Rectal smooth muscle tissue (tissue), 1 donor: ENCODE measurements at regions not wholly inside any gene's neighbourhood (a gene's known extent, or its start where the extent isn't known, plus 50 kb on each side); places are given as distances from the start of the nearest gene placed in this dataset.

ENCODE experiments used
- H3K27ac ChIP-seq: one replicate; pipeline ENCODE4 v1.7.0; 2013; ENCODE audit warnings: low read depth, low read length, inconsistent platforms
- H3K27me3 ChIP-seq: one replicate; pipeline ENCODE4 v1.7.0; 2013; ENCODE audit warnings: low read length; ENCODE audit not compliant: control insufficient read depth, insufficient read depth
- H3K36me3 ChIP-seq: one replicate; pipeline ENCODE4 v1.7.0; 2013; ENCODE audit warnings: low read length; ENCODE audit not compliant: control insufficient read depth, insufficient read depth
- H3K4me1 ChIP-seq: one replicate; pipeline ENCODE4 v1.7.0; 2013; ENCODE audit warnings: low read length; ENCODE audit not compliant: control insufficient read depth, insufficient read depth
- H3K4me3 ChIP-seq: one replicate; pipeline ENCODE4 v1.7.0; 2013; ENCODE audit warnings: low read length
- H3K9ac ChIP-seq: one replicate; pipeline ENCODE4 v1.7.0; 2013; ENCODE audit warnings: low read length

DNA sequence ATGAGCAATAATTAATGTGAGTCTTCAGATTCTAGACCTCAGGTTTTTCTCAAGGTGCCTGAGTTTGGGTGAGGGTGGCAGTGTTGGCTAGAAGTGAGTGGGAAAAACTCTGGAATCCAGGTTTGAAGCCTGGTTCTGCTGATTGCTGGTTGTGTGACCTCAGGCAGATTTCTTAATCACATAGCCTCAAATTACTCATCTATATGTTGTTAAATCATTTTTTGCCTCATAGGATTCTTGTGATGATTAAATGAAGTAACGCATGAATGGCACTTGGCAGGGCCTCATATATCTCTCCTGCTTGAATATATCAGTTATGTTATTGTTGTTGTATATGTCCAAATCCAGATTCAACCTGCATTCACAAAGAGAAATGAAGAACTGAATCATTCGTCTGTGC is 60.5 kb downstream of the NR2F2 start:
- no peak overlapping the region for H3K9ac ChIP-seq

GRCh38 chr15:96392380-96393208 is 62.1 kb downstream of the NR2F2 start:
- H3K36me3 ChIP-seq: no peaks in the 10 kb centered on the region
- no peak overlapping the region for H3K9ac ChIP-seq
- no peak overlapping the region for H3K4me3 ChIP-seq
- H3K4me1 ChIP-seq: no peaks in the 10 kb centered on the region
- H3K27ac ChIP-seq: no peak overlapping the region
- no peaks in the 10 kb centered on the region for H3K27me3 ChIP-seq

More for the DNA sequence above, 60.5 kb downstream of the NR2F2 start:
- Histone ChIP-seq H3K4me1 (no peaks in the 10 kb centered on the region), H3K36me3 (no peaks in the 10 kb centered on the region), H3K27me3 (no peaks in the 10 kb centered on the region), H3K27ac (no peak overlapping the region), H3K4me3 (no peak overlapping the region)

- H3K27ac ChIP-seq: no peak overlapping the region
- no peak overlapping the region for H3K4me3 ChIP-seq
- no peaks in the 10 kb centered on the region for H3K36me3 ChIP-seq
- H3K9ac ChIP-seq: no peak overlapping the region
- no peaks in the 10 kb centered on the region for H3K27me3 ChIP-seq
- no peaks in the 10 kb centered on the region for H3K4me1 ChIP-seq
Observed at GRCh38 chr15:96393209-96393513, 62.7 kb downstream of the NR2F2 start.

- Histone ChIP-seq H3K4me1 (no peaks in the 10 kb centered on the region), H3K27me3 (peaks cover 2% of the 10 kb centered on the region), H3K27ac (no peak overlapping the region), H3K9ac (no peak overlapping the region), H3K4me3 (no peak overlapping the region), H3K36me3 (no peaks in the 10 kb centered on the region)
Observed at GRCh38 chr15:96395687-96396086, 65.2 kb downstream of the NR2F2 start.

DNA sequence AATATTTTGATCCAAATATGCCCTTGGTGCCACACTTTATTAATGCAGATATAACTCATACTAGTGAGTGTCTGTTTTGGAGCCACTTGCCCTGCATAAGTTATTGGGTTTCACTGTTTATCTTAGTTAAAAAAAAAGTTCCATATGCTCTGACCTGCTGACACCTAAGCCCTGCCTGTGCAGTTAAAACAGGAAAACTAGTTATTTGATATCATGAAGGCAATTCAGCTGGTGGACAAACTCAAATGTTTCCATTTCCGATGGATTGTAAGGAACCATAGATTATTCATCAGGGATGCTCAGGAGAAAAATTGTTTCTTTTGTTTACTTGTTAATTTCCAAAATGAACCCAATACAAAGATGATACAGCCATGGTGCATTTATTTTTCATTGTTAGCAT is 68.3 kb downstream of the NR2F2 start:
- no peak overlapping the region for H3K9ac ChIP-seq
- no peak overlapping the region for H3K27ac ChIP-seq
- no peaks in the 10 kb centered on the region for H3K4me1 ChIP-seq
- H3K36me3 ChIP-seq: no peaks in the 10 kb centered on the region
- no peak overlapping the region for H3K4me3 ChIP-seq
- H3K27me3 ChIP-seq: peaks cover 2% of the 10 kb centered on the region

DNA sequence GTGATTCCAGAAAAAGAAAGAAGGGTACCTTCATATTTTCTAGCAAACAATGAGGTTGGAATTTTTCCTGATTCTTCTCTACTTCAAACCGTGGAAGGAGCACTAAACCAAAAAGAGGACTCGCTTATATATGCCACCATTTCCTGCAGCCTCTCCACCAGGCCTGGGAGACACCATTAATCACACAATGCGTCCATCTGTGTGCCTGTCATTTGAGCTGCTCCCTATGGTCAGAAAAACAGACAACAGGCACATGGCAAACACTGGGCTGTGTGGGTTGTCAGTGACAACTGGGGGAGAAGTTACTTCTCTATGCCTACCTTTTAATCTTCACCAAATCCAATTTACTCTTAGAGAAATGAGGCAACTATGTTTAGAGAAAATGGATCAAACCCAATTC is 71.9 kb downstream of the NR2F2 start:
- Histone ChIP-seq H3K27ac (no peak overlapping the region), H3K4me1 (no peaks in the 10 kb centered on the region), H3K4me3 (no peak overlapping the region), H3K9ac (no peak overlapping the region), H3K36me3 (no peaks in the 10 kb centered on the region), H3K27me3 (peaks cover 2% of the 10 kb centered on the region)

- peaks cover 7% of the 10 kb centered on the region for H3K27me3 ChIP-seq
- no peaks in the 10 kb centered on the region for H3K4me1 ChIP-seq
Observed at GRCh38 chr15:96403071-96403470, 72.6 kb downstream of the NR2F2 start.

GRCh38 chr15:96403932-96404331 is 73.4 kb downstream of the NR2F2 start:
- no peak overlapping the region for H3K27ac ChIP-seq
- H3K27me3 ChIP-seq: peaks cover 13% of the 10 kb centered on the region
- no peaks in the 10 kb centered on the region for H3K36me3 ChIP-seq
- H3K4me3 ChIP-seq: no peak overlapping the region
- no peak overlapping the region for H3K9ac ChIP-seq
- H3K4me1 ChIP-seq: no peaks in the 10 kb centered on the region

More at GRCh38 chr15:96403071-96403470, 72.6 kb downstream of the NR2F2 start:
- H3K9ac ChIP-seq: no peak overlapping the region
- no peaks in the 10 kb centered on the region for H3K36me3 ChIP-seq
- no peak overlapping the region for H3K4me3 ChIP-seq
- no peak overlapping the region for H3K27ac ChIP-seq

GRCh38 chr15:96404560-96404959 is 74.1 kb downstream of the NR2F2 start:
- no peak overlapping the region for H3K4me3 ChIP-seq
- H3K27ac ChIP-seq: no peak overlapping the region
- H3K36me3 ChIP-seq: no peaks in the 10 kb centered on the region
- H3K4me1 ChIP-seq: no peaks in the 10 kb centered on the region
- peaks cover 19% of the 10 kb centered on the region for H3K27me3 ChIP-seq
- no peak overlapping the region for H3K9ac ChIP-seq

- Histone ChIP-seq H3K9ac (no peak overlapping the region), H3K4me3 (no peak overlapping the region), H3K4me1 (no peaks in the 10 kb centered on the region), H3K36me3 (no peaks in the 10 kb centered on the region), H3K27ac (no peak overlapping the region), H3K27me3 (peaks cover 28% of the 10 kb centered on the region)
Observed at GRCh38 chr15:96406291-96406690, 75.8 kb downstream of the NR2F2 start.

- no peak overlapping the region for H3K27ac ChIP-seq
- H3K4me1 ChIP-seq: no peaks in the 10 kb centered on the region
- peaks cover 28% of the 10 kb centered on the region for H3K27me3 ChIP-seq
- no peak overlapping the region for H3K9ac ChIP-seq
- H3K4me3 ChIP-seq: no peak overlapping the region
- H3K36me3 ChIP-seq: no peaks in the 10 kb centered on the region
Observed at GRCh38 chr15:96406701-96407100, 76.2 kb downstream of the NR2F2 start.

DNA sequence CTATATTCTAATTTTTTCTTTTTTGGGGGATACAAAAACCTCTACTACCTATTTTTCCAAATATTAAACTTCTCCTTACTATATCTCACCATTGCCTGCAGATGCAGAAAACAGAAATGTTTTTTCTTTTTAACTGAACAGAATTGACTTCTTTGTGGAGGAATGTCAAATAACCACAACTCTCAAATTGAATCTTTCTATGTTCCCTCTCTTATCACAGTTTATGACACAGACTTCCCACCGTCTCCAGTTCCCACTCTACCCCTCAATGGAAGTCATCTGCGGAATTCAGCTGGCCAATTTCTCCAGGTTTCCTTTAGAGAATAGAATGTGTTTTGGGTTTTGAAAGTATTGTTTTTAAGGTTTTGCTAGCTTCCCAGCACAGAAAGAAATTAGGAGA is 77.0 kb downstream of the NR2F2 start:
- H3K36me3 ChIP-seq: no peaks in the 10 kb centered on the region
- no peak overlapping the region for H3K4me3 ChIP-seq
- no peaks in the 10 kb centered on the region for H3K4me1 ChIP-seq
- H3K27ac ChIP-seq: no peak overlapping the region
- H3K27me3 ChIP-seq: peaks cover 28% of the 10 kb centered on the region
- no peak overlapping the region for H3K9ac ChIP-seq

GRCh38 chr15:96408591-96409183 is 78.2 kb downstream of the NR2F2 start:
- Histone ChIP-seq H3K4me3 (no peak overlapping the region), H3K27ac (no peak overlapping the region)

More at GRCh38 chr15:96408591-96409183, 78.2 kb downstream of the NR2F2 start:
- Histone ChIP-seq H3K4me1 (no peaks in the 10 kb centered on the region), H3K36me3 (no peaks in the 10 kb centered on the region), H3K27me3 (peaks cover 34% of the 10 kb centered on the region), H3K9ac (no peak overlapping the region)
